ENCODE measurements at regions not wholly inside any gene's neighbourhood (a gene's known extent, or its start where the extent isn't known, plus 50 kb on each side); places are given as distances from the start of the nearest gene placed in this dataset.

GRCh38 chr12:63302269-63302940 lies 151.4 kb upstream of the AVPR1A start:
- TF ChIP-seq POLR2A (IDR thresholded peaks at IDR 0.05; ENCODE audit: low read length) (no peak), GATA1 (IDR thresholded peaks at IDR 0.05; ENCODE audit: low read depth, low read length) (no peak)

All from erythroblast (primary cell).